ENCODE measurements at regions not wholly inside any gene's neighbourhood (a gene's known extent, or its start where the extent isn't known, plus 50 kb on each side); places are given as distances from the start of the nearest gene placed in this dataset.
A peak's percentile ranks its signal among the peaks of the same experiment; 100 is the strongest.

GRCh38 chr2:43024515-43025011, 201.8 kb downstream of the ZFP36L2 start (continued):
- TF ChIP-seq, protein P1, sequence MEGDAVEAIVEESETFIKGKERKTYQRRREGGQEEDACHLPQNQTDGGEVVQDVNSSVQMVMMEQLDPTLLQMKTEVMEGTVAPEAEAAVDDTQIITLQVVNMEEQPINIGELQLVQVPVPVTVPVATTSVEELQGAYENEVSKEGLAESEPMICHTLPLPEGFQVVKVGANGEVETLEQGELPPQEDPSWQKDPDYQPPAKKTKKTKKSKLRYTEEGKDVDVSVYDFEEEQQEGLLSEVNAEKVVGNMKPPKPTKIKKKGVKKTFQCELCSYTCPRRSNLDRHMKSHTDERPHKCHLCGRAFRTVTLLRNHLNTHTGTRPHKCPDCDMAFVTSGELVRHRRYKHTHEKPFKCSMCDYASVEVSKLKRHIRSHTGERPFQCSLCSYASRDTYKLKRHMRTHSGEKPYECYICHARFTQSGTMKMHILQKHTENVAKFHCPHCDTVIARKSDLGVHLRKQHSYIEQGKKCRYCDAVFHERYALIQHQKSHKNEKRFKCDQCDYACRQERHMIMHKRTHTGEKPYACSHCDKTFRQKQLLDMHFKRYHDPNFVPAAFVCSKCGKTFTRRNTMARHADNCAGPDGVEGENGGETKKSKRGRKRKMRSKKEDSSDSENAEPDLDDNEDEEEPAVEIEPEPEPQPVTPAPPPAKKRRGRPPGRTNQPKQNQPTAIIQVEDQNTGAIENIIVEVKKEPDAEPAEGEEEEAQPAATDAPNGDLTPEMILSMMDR (IDR thresholded peaks at IDR 0.05 in 2 of 3, conservative IDR thresholded peaks at IDR 0.05 in 1 of 3; ENCODE audit: control insufficient read depth in 2 of 3, extremely low read depth in 1 of 3, insufficient read depth in 1 of 3, low read depth in 3 of 3, low read length in 3 of 3): peak; percentile 76 to 87 (median 81)
- TF ChIP-seq, protein P2, sequence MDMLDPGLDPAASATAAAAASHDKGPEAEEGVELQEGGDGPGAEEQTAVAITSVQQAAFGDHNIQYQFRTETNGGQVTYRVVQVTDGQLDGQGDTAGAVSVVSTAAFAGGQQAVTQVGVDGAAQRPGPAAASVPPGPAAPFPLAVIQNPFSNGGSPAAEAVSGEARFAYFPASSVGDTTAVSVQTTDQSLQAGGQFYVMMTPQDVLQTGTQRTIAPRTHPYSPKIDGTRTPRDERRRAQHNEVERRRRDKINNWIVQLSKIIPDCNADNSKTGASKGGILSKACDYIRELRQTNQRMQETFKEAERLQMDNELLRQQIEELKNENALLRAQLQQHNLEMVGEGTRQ (IDR thresholded peaks at IDR 0.05; ENCODE audit: borderline replicate concordance, low read depth, low read length): no peak

- intact Hi-C loops (cut with micrococcal nuclease; ENCODE audit: unreplicated experiment): loop anchor here (2.0 kb wide), 1 partner anchor 205 kb away; no protein-coding TSS in a partner anchor
- Histone ChIP-seq H3K4me1 (ENCODE audit: control insufficient read depth, insufficient read depth, low read length) (no peaks in the 10 kb centered on the region), H3K4me2 (ENCODE audit: control insufficient read depth, insufficient read depth) (no peak overlapping the region), H3K27me3 (replicated peaks in 1 of 2; ENCODE audit: control insufficient read depth in 2 of 2, insufficient read depth in 2 of 2, low read length in 1 of 2) (no peaks in the 10 kb centered on the region), H2AFZ (ENCODE audit: control insufficient read depth, low read depth, low read length) (no peak overlapping the region), H4K20me1 (ENCODE audit: control insufficient read depth, insufficient read depth) (no peaks in the 10 kb centered on the region), H3K79me2 (ENCODE audit: control insufficient read depth, insufficient read depth, low read length) (no peaks in the 10 kb centered on the region), H3K4me3 (no peak overlapping the region), H3K9ac (ENCODE audit: control insufficient read depth, insufficient read depth, low read length) (no peak overlapping the region), H3K27ac (ENCODE audit: control insufficient read depth, insufficient read depth) (no peak overlapping the region), H3K9me3 (replicated peaks; ENCODE audit: control insufficient read depth, insufficient read depth, low read length) (no peaks in the 10 kb centered on the region; the same call in 1 of the 3 replicates), H3K36me3 (ENCODE audit: control insufficient read depth in 2 of 2, insufficient read depth in 2 of 2, low read length in 1 of 2) (no peaks in the 10 kb centered on the region)
- in situ Hi-C loops (cut with MboI): no loop called here
- TF ChIP-seq CBFB (IDR thresholded peaks at IDR 0.05; ENCODE audit: low read depth) (no peak), MXI1 (IDR thresholded peaks at IDR 0.05; ENCODE audit: low read depth, low read length) (no peak), KDM1A (IDR thresholded peaks at IDR 0.05; ENCODE audit: borderline replicate concordance) (no peak), RAD21 (IDR thresholded peaks at IDR 0.05; ENCODE audit: insufficient read depth, low read depth, low read length) (no peak), LARP7 (IDR thresholded peaks at IDR 0.05) (no peak), ASH2L (IDR thresholded peaks at IDR 0.05; ENCODE audit: borderline replicate concordance, low read depth) (no peak), CHD4 (IDR thresholded peaks at IDR 0.05) (no peak), HDAC2 (IDR thresholded peaks at IDR 0.05) (no peak)
- WGBS (ENCODE audit: insufficient coverage, insufficient replicate concordance, low lambda C conversion rate, missing lambda C conversion rate): 38% methylated on average over 6 of the region's 6 CpGs
- FAIRE-seq (no peak), ATAC-seq (no peak), DNase-seq (ENCODE audit: low read depth, low spot score) (no peak)
- BruUV-seq (replicated peaks): no TSS peak
- ChIA-PET POLR2A (interaction anchor here (1.0 to 1.1 kb wide), 2 partner anchors 203 to 205 kb away, joined by 3 read pairs; partner anchors contain the start of gene ZFP36L2), RAD21 (ENCODE audit: unreplicated experiment) (interaction anchor here (0.5 to 4.3 kb wide), 13 partner anchors 48 to 461 kb away, joined by 3 to 32 read pairs (median 4); partner anchors contain the start of gene ZFP36L2), CTCF (interaction anchor here (0.6 to 6.4 kb wide), 23 partner anchors 8 to 553 kb away, joined by 3 to 47 read pairs (median 4); no protein-coding TSS in a partner anchor), SMC1A (ENCODE audit: uncharacterized antibody, unreplicated experiment) (interaction anchor here (0.6 to 4.6 kb wide), 13 partner anchors 76 to 535 kb away, joined by 3 to 37 read pairs (median 4); no protein-coding TSS in a partner anchor)
These were observed 202.5 kb downstream of the ZFP36L2 start for GRCh38 chr2:43023791-43024514.
